HPDE6-E6E7 (cell line): ENCODE measurements at regions not wholly inside any gene's neighbourhood (a gene's known extent, or its start where the extent isn't known, plus 50 kb on each side); places are given as distances from the start of the nearest gene placed in this dataset.
"Not testable (repeated sequence)": the region's sequence is repeated elsewhere in the genome, so short reads cannot be mapped to it uniquely, and the experiment has no call there.

Source experiments
- DNase-seq: peaks from one replicate; pipeline ENCODE4 v3.0.0; 2011; ENCODE audit warnings: missing footprints; ENCODE audit errors: extremely low spot score

GRCh38 chr12:103011974-103012763 lies 54.7 kb downstream of the ASCL1 start:
- DNase-seq, result no peak

GRCh38 chr12:103012884-103013283 lies 55.4 kb downstream of the ASCL1 start:
- DNase-seq, result no peak

- DNase-seq, result no peak
Observed at GRCh38 chr12:103013741-103014300, 56.3 kb downstream of the ASCL1 start.

- no peak for DNase-seq
Observed at GRCh38 chr12:103016381-103016780, 58.9 kb downstream of the ASCL1 start.

GRCh38 chr12:103020839-103021238 lies 63.4 kb downstream of the ASCL1 start:
- DNase-seq, result no peak

GRCh38 chr12:103021538-103022218 lies 64.2 kb downstream of the ASCL1 start:
- no peak for DNase-seq

GRCh38 chr12:103024650-103025049 lies 67.2 kb downstream of the ASCL1 start:
- no peak for DNase-seq

- not testable (repeated sequence) for DNase-seq
Observed at GRCh38 chr12:103026643-103027042, 69.2 kb downstream of the ASCL1 start.

- DNase-seq, result no peak
Observed at GRCh38 chr12:103028881-103029639, 71.6 kb downstream of the ASCL1 start.

- no peak for DNase-seq
Observed at GRCh38 chr12:103036581-103037214, 79.2 kb downstream of the ASCL1 start.

- no peak for DNase-seq
Observed at GRCh38 chr12:103043531-103044486, 86.3 kb downstream of the ASCL1 start.

GRCh38 chr12:103046154-103046553 lies 88.7 kb downstream of the ASCL1 start:
- DNase-seq, result no peak

- DNase-seq, result no peak
Observed at GRCh38 chr12:103050273-103050672, 92.8 kb downstream of the ASCL1 start.

GRCh38 chr12:103053089-103053488 lies 95.6 kb downstream of the ASCL1 start:
- DNase-seq, result no peak

- DNase-seq, result no peak
Observed at GRCh38 chr12:103073630-103074029, 116.2 kb downstream of the ASCL1 start.

GRCh38 chr12:103075848-103076247 lies 118.4 kb downstream of the ASCL1 start:
- no peak for DNase-seq

GRCh38 chr12:103077108-103077773 lies 119.8 kb downstream of the ASCL1 start:
- no peak for DNase-seq

GRCh38 chr12:103085541-103085940 lies 128.1 kb downstream of the ASCL1 start:
- no peak for DNase-seq

GRCh38 chr12:103086471-103086870 lies 129.0 kb downstream of the ASCL1 start:
- DNase-seq, result no peak

GRCh38 chr12:103093499-103094106 lies 136.1 kb downstream of the ASCL1 start:
- no peak for DNase-seq
